ENCODE measurements at regions not wholly inside any gene's neighbourhood (a gene's known extent, or its start where the extent isn't known, plus 50 kb on each side); places are given as distances from the start of the nearest gene placed in this dataset.

DNA sequence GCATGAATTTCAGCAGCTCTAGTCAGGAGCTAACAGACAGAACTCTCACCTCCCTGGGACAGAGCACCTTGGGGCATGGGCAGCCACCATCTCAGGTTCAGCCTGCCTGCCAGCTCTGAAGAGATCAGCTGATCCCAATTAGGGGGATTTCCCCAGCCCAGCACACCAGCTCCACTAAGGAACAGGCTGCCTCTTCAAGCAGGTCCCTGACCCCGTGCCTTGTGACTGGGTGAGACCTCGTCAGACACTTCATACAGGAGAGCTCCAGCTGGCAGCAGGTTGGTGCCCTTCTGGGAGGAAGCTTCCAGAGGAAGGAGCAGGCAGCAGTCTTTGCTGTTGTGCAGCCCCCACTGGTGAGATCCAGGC, 84.5 kb upstream of the UFM1 start:
- Histone ChIP-seq H3K4me2 (ENCODE audit: insufficient read depth, insufficient read length, low read length) (no peak overlapping the region), H4K8ac (replicated peaks; ENCODE audit: insufficient read length, low read depth, low read length) (no peak overlapping the region), H2BK5ac (ENCODE audit: insufficient read length, low read length) (no peak overlapping the region), H3K9ac (ENCODE audit: extremely low read depth, insufficient read length, low read length) (no peak overlapping the region), H3K79me2 (ENCODE audit: insufficient read depth, low read length) (no peaks in the 10 kb centered on the region), H3K27ac (ENCODE audit: insufficient read length, low read depth, low read length) (no peak overlapping the region), H2AFZ (ENCODE audit: low read length) (no peak overlapping the region), H3K23me2 (ENCODE audit: insufficient read length, low read depth, low read length, poor library complexity, severe bottlenecking) (no peaks in the 10 kb centered on the region), H2AK5ac (ENCODE audit: insufficient read length, low read length) (no peak overlapping the region), H4K5ac (ENCODE audit: insufficient read length, low read depth, low read length) (no peak overlapping the region), H3K56ac (ENCODE audit: insufficient read length, low read depth, low read length) (no peak overlapping the region), H2BK20ac (ENCODE audit: low read depth, low read length, poor library complexity, severe bottlenecking) (no peak overlapping the region), H3K4me1 (ENCODE audit: insufficient read depth, low read length) (no peaks in the 10 kb centered on the region), H3K23ac (ENCODE audit: insufficient read length, low read depth, low read length) (no peak overlapping the region), H3K79me1 (ENCODE audit: insufficient read depth, low read depth, low read length, poor library complexity, severe bottlenecking) (no peaks in the 10 kb centered on the region), H3K14ac (ENCODE audit: insufficient read depth, low read length) (no peak overlapping the region), H3K27me3 (ENCODE audit: insufficient read depth, low read length) (no peaks in the 10 kb centered on the region), H2BK15ac (ENCODE audit: low read depth, low read length) (no peak overlapping the region), H3T11ph (ENCODE audit: low read length) (no peak overlapping the region), H2BK12ac (ENCODE audit: insufficient read length, low read depth, low read length) (no peak overlapping the region), H3K18ac (ENCODE audit: insufficient read length, low read depth, low read length) (no peak overlapping the region), H4K20me1 (ENCODE audit: control insufficient read depth, insufficient read depth, insufficient read length) (no peaks in the 10 kb centered on the region), H3K4ac (ENCODE audit: low read depth, low read length) (no peak overlapping the region), H3K9me3 (ENCODE audit: control insufficient read depth, low read depth, low read length) (no peaks in the 10 kb centered on the region), H4K91ac (ENCODE audit: insufficient read length, low read depth, low read length) (no peak overlapping the region), H2BK120ac (ENCODE audit: low read depth, low read length, poor library complexity, severe bottlenecking) (no peak overlapping the region)
- TF ChIP-seq, protein P1, sequence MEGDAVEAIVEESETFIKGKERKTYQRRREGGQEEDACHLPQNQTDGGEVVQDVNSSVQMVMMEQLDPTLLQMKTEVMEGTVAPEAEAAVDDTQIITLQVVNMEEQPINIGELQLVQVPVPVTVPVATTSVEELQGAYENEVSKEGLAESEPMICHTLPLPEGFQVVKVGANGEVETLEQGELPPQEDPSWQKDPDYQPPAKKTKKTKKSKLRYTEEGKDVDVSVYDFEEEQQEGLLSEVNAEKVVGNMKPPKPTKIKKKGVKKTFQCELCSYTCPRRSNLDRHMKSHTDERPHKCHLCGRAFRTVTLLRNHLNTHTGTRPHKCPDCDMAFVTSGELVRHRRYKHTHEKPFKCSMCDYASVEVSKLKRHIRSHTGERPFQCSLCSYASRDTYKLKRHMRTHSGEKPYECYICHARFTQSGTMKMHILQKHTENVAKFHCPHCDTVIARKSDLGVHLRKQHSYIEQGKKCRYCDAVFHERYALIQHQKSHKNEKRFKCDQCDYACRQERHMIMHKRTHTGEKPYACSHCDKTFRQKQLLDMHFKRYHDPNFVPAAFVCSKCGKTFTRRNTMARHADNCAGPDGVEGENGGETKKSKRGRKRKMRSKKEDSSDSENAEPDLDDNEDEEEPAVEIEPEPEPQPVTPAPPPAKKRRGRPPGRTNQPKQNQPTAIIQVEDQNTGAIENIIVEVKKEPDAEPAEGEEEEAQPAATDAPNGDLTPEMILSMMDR (conservative IDR thresholded peaks at IDR 0.05): no peak
- Mint-ChIP-seq H3K27ac (no peak overlapping the region; a peak in 1 of 7 replicates), H3K9me3 (peaks cover 2 to 6% of the 10 kb centered on the region in 2 experiments; a peak in 2 of 5 replicates), H3K27me3 (ENCODE audit: low read depth) (no peaks in the 10 kb centered on the region; the same call in 1 of the 2 replicates), H3K36me3 (ENCODE audit: insufficient read depth in 1 of 3, low read depth in 3 of 3) (no peaks in the 10 kb centered on the region), H3K4me3 (no peak overlapping the region), H3K4me1 (peaks cover 4 to 6% of the 10 kb centered on the region in 2 experiments)
- no CpG with 5 or more reads among the region's 2 CpGs for WGBS (ENCODE audit: extremely low coverage, insufficient read length, low lambda C conversion rate)
- no peak for DNase-seq

Data from H9 (cell line).